COLO668 (cell line): ENCODE measurements at regions not wholly inside any gene's neighbourhood (a gene's known extent, or its start where the extent isn't known, plus 50 kb on each side); places are given as distances from the start of the nearest gene placed in this dataset.

Experiments
- DNase-seq: peaks from one replicate; lab custom pipeline; 2025; ENCODE audit not compliant: unreplicated experiment; lab: John Stamatoyannopoulos, UW

GRCh38 chr4:65126200-65126599 lies 544.1 kb downstream of the EPHA5 start:
- no peak for DNase-seq

GRCh38 chr4:65120287-65120686 lies 550.0 kb downstream of the EPHA5 start:
- DNase-seq = no peak

- no peak for DNase-seq
These were observed 567.9 kb downstream of the EPHA5 start for GRCh38 chr4:65102419-65102818.

GRCh38 chr4:65096630-65097029 lies 573.7 kb downstream of the EPHA5 start:
- no peak for DNase-seq

- no peak for DNase-seq
These were observed 580.6 kb downstream of the EPHA5 start for GRCh38 chr4:65089666-65090065.

GRCh38 chr4:65083076-65083475 lies 587.2 kb downstream of the EPHA5 start:
- DNase-seq = no peak

- no peak for DNase-seq
These were observed 598.7 kb downstream of the EPHA5 start for GRCh38 chr4:65071564-65071963.

GRCh38 chr4:65069177-65069576 lies 601.1 kb downstream of the EPHA5 start:
- DNase-seq = no peak

- no peak for DNase-seq
These were observed 604.2 kb downstream of the EPHA5 start for GRCh38 chr4:65066106-65066505.

- no peak for DNase-seq
These were observed 606.7 kb downstream of the EPHA5 start for GRCh38 chr4:65063601-65064000.

GRCh38 chr4:65050786-65051185 lies 619.5 kb downstream of the EPHA5 start:
- DNase-seq = no peak

- no peak for DNase-seq
These were observed 623.8 kb downstream of the EPHA5 start for GRCh38 chr4:65046192-65047133.

- DNase-seq = no peak
These were observed 624.6 kb upstream of the TECRL start for GRCh38 chr4:65033899-65034298.

GRCh38 chr4:65028592-65028991 lies 619.3 kb upstream of the TECRL start:
- no peak for DNase-seq

GRCh38 chr4:65023883-65024670 lies 614.8 kb upstream of the TECRL start:
- no peak for DNase-seq

- no peak for DNase-seq
These were observed 613.8 kb upstream of the TECRL start for GRCh38 chr4:65023081-65023480.

- DNase-seq = no peak
These were observed 612.5 kb upstream of the TECRL start for GRCh38 chr4:65021737-65022136.

GRCh38 chr4:65021149-65021548 lies 611.9 kb upstream of the TECRL start:
- DNase-seq = no peak

GRCh38 chr4:65019775-65020174 lies 610.5 kb upstream of the TECRL start:
- DNase-seq = no peak

- no peak for DNase-seq
These were observed 609.1 kb upstream of the TECRL start for GRCh38 chr4:65018313-65018712.

GRCh38 chr4:65014078-65014477 lies 604.8 kb upstream of the TECRL start:
- DNase-seq = no peak

- peak; percentile 1 for DNase-seq
These were observed 598.7 kb upstream of the TECRL start for GRCh38 chr4:65007841-65008439.
